ENCODE measurements at regions not wholly inside any gene's neighbourhood (a gene's known extent, or its start where the extent isn't known, plus 50 kb on each side); places are given as distances from the start of the nearest gene placed in this dataset.

GRCh38 chr17:83144421-83145357, 65.3 kb downstream of the METRNL start:
- intact Hi-C loops (cut with micrococcal nuclease), result no loop called here
- Histone ChIP-seq H3K4me1 (ENCODE audit: control insufficient read depth in 2 of 2, insufficient read depth in 2 of 2, low read length in 2 of 2) (no peaks in the 10 kb centered on the region), H3K9me3 (ENCODE audit: control insufficient read depth in 2 of 3, low read length in 3 of 3) (no peaks in the 10 kb centered on the region), H3K4me3 (ENCODE audit: low read length) (no peak overlapping the region), H3K36me3 (ENCODE audit: control insufficient read depth in 2 of 3, insufficient read depth in 3 of 3, low read length in 3 of 3) (no peaks in the 10 kb centered on the region), H3K27me3 (ENCODE audit: control insufficient read depth in 2 of 2, insufficient read depth in 2 of 2, low read length in 2 of 2) (no peaks in the 10 kb centered on the region), H3K27ac (ENCODE audit: low read depth, low read length) (no peak overlapping the region)
- H3K36me3 Mint-ChIP-seq, result peaks cover 0 to 4% (median 0%) of the 10 kb centered on the region in 5 donors
- ChIA-PET CTCF (no interaction called here), POLR2A (no interaction called here)
- peaks cover 0 to 11% (median 5%) of the 10 kb centered on the region in 11 donors for H3K9me3 Mint-ChIP-seq
- peaks cover 0 to 36% (median 4%) of the 10 kb centered on the region in 5 donors for H3K27me3 Mint-ChIP-seq
- DNase-seq (no peak), ATAC-seq (no peak)
- H3K4me3 Mint-ChIP-seq, result no peak overlapping the region
- peaks cover 0 to 32% (median 0%) of the 10 kb centered on the region in 7 donors for H3K4me1 Mint-ChIP-seq
- H3K27ac Mint-ChIP-seq, result peak overlapping the region in 1 of 9 donors; percentile 32

GRCh38 chr17:83145358-83145738, 65.9 kb downstream of the METRNL start:
- no peak overlapping the region for H3K27ac ChIP-seq (ENCODE audit: low read depth, low read length)
- intact Hi-C loops (cut with micrococcal nuclease), result no loop called here
- ATAC-seq (no peak), DNase-seq (no peak)
- POLR2A ChIA-PET, result no interaction called here
- H3K27ac Mint-ChIP-seq, result no peak overlapping the region
- CTCF ChIA-PET, result no interaction called here
- H3K4me3 ChIP-seq (ENCODE audit: low read length), result no peak overlapping the region
- peaks cover 0 to 35% (median 4%) of the 10 kb centered on the region in 5 donors for H3K27me3 Mint-ChIP-seq
- peaks cover 0 to 32% (median 0%) of the 10 kb centered on the region in 7 donors for H3K4me1 Mint-ChIP-seq
- H3K27me3 ChIP-seq (ENCODE audit: control insufficient read depth in 2 of 2, insufficient read depth in 2 of 2, low read length in 2 of 2), result no peaks in the 10 kb centered on the region
- no peaks in the 10 kb centered on the region for H3K9me3 ChIP-seq (ENCODE audit: control insufficient read depth in 2 of 3, low read length in 3 of 3)
- peaks cover 0 to 4% (median 0%) of the 10 kb centered on the region in 5 donors for H3K36me3 Mint-ChIP-seq
- peaks cover 0 to 11% (median 5%) of the 10 kb centered on the region in 11 donors for H3K9me3 Mint-ChIP-seq
- H3K4me3 Mint-ChIP-seq, result no peak overlapping the region
- H3K36me3 ChIP-seq (ENCODE audit: control insufficient read depth in 2 of 3, insufficient read depth in 3 of 3, low read length in 3 of 3), result no peaks in the 10 kb centered on the region
- no peaks in the 10 kb centered on the region for H3K4me1 ChIP-seq (ENCODE audit: control insufficient read depth in 2 of 2, insufficient read depth in 2 of 2, low read length in 2 of 2)

- intact Hi-C loops (cut with micrococcal nuclease), result no loop called here
- Histone ChIP-seq H3K27ac (ENCODE audit: low read depth, low read length) (no peak overlapping the region), H3K4me3 (ENCODE audit: low read length) (no peak overlapping the region), H3K4me1 (ENCODE audit: control insufficient read depth in 2 of 2, insufficient read depth in 2 of 2, low read length in 2 of 2) (no peaks in the 10 kb centered on the region), H3K9me3 (ENCODE audit: control insufficient read depth in 2 of 3, low read length in 3 of 3) (no peaks in the 10 kb centered on the region), H3K36me3 (ENCODE audit: control insufficient read depth in 2 of 3, insufficient read depth in 3 of 3, low read length in 3 of 3) (no peaks in the 10 kb centered on the region), H3K27me3 (ENCODE audit: control insufficient read depth in 2 of 2, insufficient read depth in 2 of 2, low read length in 2 of 2) (no peaks in the 10 kb centered on the region)
- DNase-seq (no peak), ATAC-seq (no peak)
- H3K9me3 Mint-ChIP-seq, result peaks cover 0 to 11% (median 5%) of the 10 kb centered on the region in 11 donors
- ChIA-PET POLR2A (no interaction called here), CTCF (no interaction called here)
- H3K4me3 Mint-ChIP-seq, result no peak overlapping the region
- peaks cover 0 to 32% (median 0%) of the 10 kb centered on the region in 7 donors for H3K4me1 Mint-ChIP-seq
- H3K27ac Mint-ChIP-seq, result peak overlapping the region in 1 of 9 donors; percentile 34
- peaks cover 0 to 4% (median 0%) of the 10 kb centered on the region in 5 donors for H3K36me3 Mint-ChIP-seq
- peaks cover 0 to 30% (median 4%) of the 10 kb centered on the region in 5 donors for H3K27me3 Mint-ChIP-seq
Measured at GRCh38 chr17:83145831-83146230, 66.4 kb downstream of the METRNL start.

GRCh38 chr17:83146347-83146746, 66.9 kb downstream of the METRNL start:
- ChIA-PET POLR2A (no interaction called here), CTCF (no interaction called here)
- Histone ChIP-seq H3K9me3 (ENCODE audit: control insufficient read depth in 2 of 3, low read length in 3 of 3) (no peaks in the 10 kb centered on the region), H3K4me1 (ENCODE audit: control insufficient read depth in 2 of 2, insufficient read depth in 2 of 2, low read length in 2 of 2) (no peaks in the 10 kb centered on the region), H3K27me3 (ENCODE audit: control insufficient read depth in 2 of 2, insufficient read depth in 2 of 2, low read length in 2 of 2) (no peaks in the 10 kb centered on the region), H3K36me3 (ENCODE audit: control insufficient read depth in 2 of 3, insufficient read depth in 3 of 3, low read length in 3 of 3) (no peaks in the 10 kb centered on the region), H3K27ac (ENCODE audit: low read depth, low read length) (no peak overlapping the region), H3K4me3 (ENCODE audit: low read length) (no peak overlapping the region)
- peaks cover 0 to 4% (median 0%) of the 10 kb centered on the region in 5 donors for H3K36me3 Mint-ChIP-seq
- peaks cover 0 to 11% (median 5%) of the 10 kb centered on the region in 11 donors for H3K9me3 Mint-ChIP-seq
- H3K27me3 Mint-ChIP-seq, result peaks cover 0 to 25% (median 4%) of the 10 kb centered on the region in 5 donors
- peaks cover 0 to 32% (median 0%) of the 10 kb centered on the region in 7 donors for H3K4me1 Mint-ChIP-seq
- DNase-seq (no peak), ATAC-seq (no peak)
- H3K27ac Mint-ChIP-seq, result peak overlapping the region in 1 of 9 donors; percentile 34
- no peak overlapping the region for H3K4me3 Mint-ChIP-seq
- intact Hi-C loops (cut with micrococcal nuclease), result no loop called here

- Mint-ChIP-seq H3K4me3 (no peak overlapping the region), H3K4me1 (peaks cover 0 to 32% (median 0%) of the 10 kb centered on the region in 7 donors), H3K27me3 (peaks cover 0 to 15% (median 4%) of the 10 kb centered on the region in 5 donors), H3K9me3 (peaks cover 0 to 4% (median 1%) of the 10 kb centered on the region in 11 donors), H3K36me3 (peaks cover 0 to under 1% (median 0%) of the 10 kb centered on the region in 5 donors), H3K27ac (peak overlapping the region in 1 of 9 donors; percentile 26)
- no peak overlapping the region for H3K27ac ChIP-seq (ENCODE audit: low read depth, low read length)
- DNase-seq (no peak), ATAC-seq (no peak)
- intact Hi-C loops (cut with micrococcal nuclease), result no loop called here
- ChIA-PET CTCF (no interaction called here), POLR2A (no interaction called here)
- H3K27me3 ChIP-seq (ENCODE audit: control insufficient read depth in 2 of 2, insufficient read depth in 2 of 2, low read length in 2 of 2), result no peaks in the 10 kb centered on the region
- H3K9me3 ChIP-seq (ENCODE audit: control insufficient read depth in 2 of 3, low read length in 3 of 3), result no peaks in the 10 kb centered on the region
- H3K36me3 ChIP-seq (ENCODE audit: control insufficient read depth in 2 of 3, insufficient read depth in 3 of 3, low read length in 3 of 3), result no peaks in the 10 kb centered on the region
- no peaks in the 10 kb centered on the region for H3K4me1 ChIP-seq (ENCODE audit: control insufficient read depth in 2 of 2, insufficient read depth in 2 of 2, low read length in 2 of 2)
- no peak overlapping the region for H3K4me3 ChIP-seq (ENCODE audit: low read length)
Measured at GRCh38 chr17:83147280-83147679, 67.9 kb downstream of the METRNL start.

- DNase-seq (no peak), ATAC-seq (no peak)
- Histone ChIP-seq H3K4me1 (ENCODE audit: control insufficient read depth in 2 of 2, insufficient read depth in 2 of 2, low read length in 2 of 2) (no peaks in the 10 kb centered on the region), H3K4me3 (ENCODE audit: low read length) (no peak overlapping the region), H3K27me3 (ENCODE audit: control insufficient read depth in 2 of 2, insufficient read depth in 2 of 2, low read length in 2 of 2) (no peaks in the 10 kb centered on the region), H3K9me3 (ENCODE audit: control insufficient read depth in 2 of 3, low read length in 3 of 3) (no peaks in the 10 kb centered on the region), H3K36me3 (ENCODE audit: control insufficient read depth in 2 of 3, insufficient read depth in 3 of 3, low read length in 3 of 3) (no peaks in the 10 kb centered on the region), H3K27ac (ENCODE audit: low read depth, low read length) (no peak overlapping the region)
- no peaks in the 10 kb centered on the region for H3K36me3 Mint-ChIP-seq
- H3K27ac Mint-ChIP-seq, result no peak overlapping the region
- peaks cover 0 to 10% (median 0%) of the 10 kb centered on the region in 5 donors for H3K27me3 Mint-ChIP-seq
- ChIA-PET CTCF (no interaction called here), POLR2A (no interaction called here)
- intact Hi-C loops (cut with micrococcal nuclease), result no loop called here
- H3K4me3 Mint-ChIP-seq, result peak overlapping the region in 1 of 10 donors; percentile 17
- H3K4me1 Mint-ChIP-seq, result peaks cover 0 to 32% (median 0%) of the 10 kb centered on the region in 7 donors
- H3K9me3 Mint-ChIP-seq, result no peaks in the 10 kb centered on the region
Measured at GRCh38 chr17:83148317-83149028, 69.1 kb downstream of the METRNL start.
